ENCODE measurements at regions not wholly inside any gene's neighbourhood (a gene's known extent, or its start where the extent isn't known, plus 50 kb on each side); places are given as distances from the start of the nearest gene placed in this dataset.

GRCh38 chr16:85475691-85476300 lies 137.3 kb upstream of the GSE1 start:
- TF ChIP-seq CTCF (IDR thresholded peaks at IDR 0.05; ENCODE audit: low read depth, low read length, poor library complexity, severe bottlenecking), result no peak
- no peak for TF ChIP-seq EZH2phosphoT487 (IDR thresholded peaks at IDR 0.05; ENCODE audit: borderline replicate concordance, low read length)
